Stomach smooth muscle (tissue), 2 donors: ENCODE measurements at regions not wholly inside any gene's neighbourhood (a gene's known extent, or its start where the extent isn't known, plus 50 kb on each side); places are given as distances from the start of the nearest gene placed in this dataset.

Experiments used
- H3K27ac ChIP-seq: one replicate; pipeline ENCODE4 v1.7.0; 2013; ENCODE audit warnings: mild to moderate bottlenecking, low read length, inconsistent platforms
- H3K27me3 ChIP-seq, 2 donors: one replicate each; pipeline ENCODE4 v1.7.0; 2013; ENCODE audit warnings: low read length in 2 of 2; ENCODE audit not compliant: insufficient read depth in 2 of 2, control insufficient read depth in 1 of 2
- H3K36me3 ChIP-seq, 2 donors: one replicate each; pipeline ENCODE4 v1.7.0; 2013; ENCODE audit warnings: low read length in 2 of 2; ENCODE audit not compliant: control insufficient read depth in 2 of 2, insufficient read depth in 2 of 2
- H3K4me1 ChIP-seq: one replicate; pipeline ENCODE4 v1.7.0; 2013; ENCODE audit warnings: low read length; ENCODE audit not compliant: control insufficient read depth, insufficient read depth
- H3K4me3 ChIP-seq, 2 donors: one replicate each; pipeline ENCODE4 v1.7.0; 2013; ENCODE audit warnings: low read length in 2 of 2
- H3K9ac ChIP-seq, 2 donors: one replicate each; pipeline ENCODE4 v1.7.0; 2013; ENCODE audit warnings: low read length in 2 of 2, mild to moderate bottlenecking in 1 of 2
- H3K9me3 ChIP-seq, 2 donors: one replicate each; pipeline ENCODE4 v1.7.0; 2013; ENCODE audit warnings: low read length in 2 of 2; ENCODE audit not compliant: control insufficient read depth in 2 of 2
- donor health status: healthy.
- donor health status: Pancreatic carcinoma.

- H3K27ac ChIP-seq: no peak overlapping the region
- peaks cover 0 to 7% of the 10 kb centered on the region in 2 donors for H3K9me3 ChIP-seq
- H3K27me3 ChIP-seq: no peaks in the 10 kb centered on the region
Measured at GRCh38 chr5:8811581-8811980, 734.3 kb downstream of the SEMA5A start.

GRCh38 chr5:8813180-8813579, 732.7 kb downstream of the SEMA5A start:
- H3K36me3 ChIP-seq: no peaks in the 10 kb centered on the region
- no peak overlapping the region for H3K27ac ChIP-seq
- no peaks in the 10 kb centered on the region for H3K27me3 ChIP-seq
- peaks cover 0 to 7% of the 10 kb centered on the region in 2 donors for H3K9me3 ChIP-seq
- H3K4me1 ChIP-seq: no peaks in the 10 kb centered on the region
- no peak overlapping the region for H3K4me3 ChIP-seq
- H3K9ac ChIP-seq: no peak overlapping the region

More at GRCh38 chr5:8811581-8811980, 734.3 kb downstream of the SEMA5A start:
- H3K4me1 ChIP-seq: no peaks in the 10 kb centered on the region
- H3K36me3 ChIP-seq: no peaks in the 10 kb centered on the region
- no peak overlapping the region for H3K4me3 ChIP-seq
- H3K9ac ChIP-seq: no peak overlapping the region

- Histone ChIP-seq H3K9me3 (peaks cover 0 to 7% of the 10 kb centered on the region in 2 donors), H3K9ac (no peak overlapping the region)
Measured at GRCh38 chr5:8814105-8814504, 731.8 kb downstream of the SEMA5A start.

GRCh38 chr5:8824371-8824770, 721.5 kb downstream of the SEMA5A start:
- Histone ChIP-seq H3K27me3 (no peaks in the 10 kb centered on the region), H3K36me3 (no peaks in the 10 kb centered on the region), H3K4me1 (no peaks in the 10 kb centered on the region), H3K9ac (no peak overlapping the region), H3K27ac (no peak overlapping the region), H3K9me3 (no peaks in the 10 kb centered on the region), H3K4me3 (no peak overlapping the region)

More at GRCh38 chr5:8814105-8814504, 731.8 kb downstream of the SEMA5A start:
- H3K27ac ChIP-seq: no peak overlapping the region
- no peaks in the 10 kb centered on the region for H3K36me3 ChIP-seq
- H3K4me1 ChIP-seq: no peaks in the 10 kb centered on the region
- H3K27me3 ChIP-seq: no peaks in the 10 kb centered on the region
- no peak overlapping the region for H3K4me3 ChIP-seq

- H3K27ac ChIP-seq: no peak overlapping the region
- H3K36me3 ChIP-seq: no peaks in the 10 kb centered on the region
- H3K9me3 ChIP-seq: no peaks in the 10 kb centered on the region
- no peak overlapping the region for H3K9ac ChIP-seq
- H3K4me1 ChIP-seq: no peaks in the 10 kb centered on the region
- no peak overlapping the region for H3K4me3 ChIP-seq
- no peaks in the 10 kb centered on the region for H3K27me3 ChIP-seq
Measured at GRCh38 chr5:8825139-8825757, 720.6 kb downstream of the SEMA5A start.

- Histone ChIP-seq H3K27me3 (no peaks in the 10 kb centered on the region), H3K9ac (no peak overlapping the region), H3K4me1 (no peaks in the 10 kb centered on the region), H3K9me3 (no peaks in the 10 kb centered on the region), H3K4me3 (no peak overlapping the region), H3K27ac (no peak overlapping the region), H3K36me3 (no peaks in the 10 kb centered on the region)
Measured at GRCh38 chr5:8826508-8826907, 719.4 kb downstream of the SEMA5A start.

- no peaks in the 10 kb centered on the region for H3K9me3 ChIP-seq
- H3K4me1 ChIP-seq: no peaks in the 10 kb centered on the region
- no peaks in the 10 kb centered on the region for H3K27me3 ChIP-seq
- no peak overlapping the region for H3K4me3 ChIP-seq
- H3K36me3 ChIP-seq: no peaks in the 10 kb centered on the region
- no peak overlapping the region for H3K9ac ChIP-seq
- H3K27ac ChIP-seq: no peak overlapping the region
Measured at GRCh38 chr5:8827696-8828095, 718.2 kb downstream of the SEMA5A start.

- Histone ChIP-seq H3K4me1 (no peaks in the 10 kb centered on the region), H3K27ac (no peak overlapping the region), H3K9ac (no peak overlapping the region), H3K27me3 (no peaks in the 10 kb centered on the region), H3K9me3 (no peaks in the 10 kb centered on the region), H3K4me3 (no peak overlapping the region), H3K36me3 (no peaks in the 10 kb centered on the region)
Measured at GRCh38 chr5:8828596-8829322, 717.1 kb downstream of the SEMA5A start.

- Histone ChIP-seq H3K9me3 (no peaks in the 10 kb centered on the region), H3K4me3 (no peak overlapping the region), H3K27ac (no peak overlapping the region)
Measured at GRCh38 chr5:8829323-8830029, 716.4 kb downstream of the SEMA5A start.

GRCh38 chr5:8831251-8831650, 714.6 kb downstream of the SEMA5A start:
- no peaks in the 10 kb centered on the region for H3K9me3 ChIP-seq
- no peak overlapping the region for H3K27ac ChIP-seq
- no peaks in the 10 kb centered on the region for H3K36me3 ChIP-seq

More at GRCh38 chr5:8829323-8830029, 716.4 kb downstream of the SEMA5A start:
- H3K27me3 ChIP-seq: no peaks in the 10 kb centered on the region
- H3K9ac ChIP-seq: no peak overlapping the region
- H3K4me1 ChIP-seq: no peaks in the 10 kb centered on the region
- H3K36me3 ChIP-seq: no peaks in the 10 kb centered on the region

More at GRCh38 chr5:8831251-8831650, 714.6 kb downstream of the SEMA5A start:
- Histone ChIP-seq H3K4me3 (no peak overlapping the region), H3K4me1 (no peaks in the 10 kb centered on the region), H3K27me3 (no peaks in the 10 kb centered on the region), H3K9ac (no peak overlapping the region)
